ENCODE measurements at regions not wholly inside any gene's neighbourhood (a gene's known extent, or its start where the extent isn't known, plus 50 kb on each side); places are given as distances from the start of the nearest gene placed in this dataset.

GRCh38 chr10:36277459-36277858 is 635.4 kb upstream of the FZD8 start:
- Histone ChIP-seq H3K36me3 (ENCODE audit: control insufficient read depth in 1 of 2, insufficient read depth in 2 of 2, low read length in 2 of 2) (no peaks in the 10 kb centered on the region), H3K4me1 (ENCODE audit: control insufficient read depth in 1 of 2, insufficient read depth in 2 of 2, low read length in 2 of 2) (no peaks in the 10 kb centered on the region), H3K9me3 (ENCODE audit: control insufficient read depth in 1 of 2, low read length in 2 of 2) (peaks cover 12 to 22% of the 10 kb centered on the region in 2 donors), H3K27me3 (ENCODE audit: control insufficient read depth in 1 of 2, insufficient read depth in 2 of 2, low read length in 2 of 2) (no peaks in the 10 kb centered on the region), H3K9ac (ENCODE audit: low read depth in 1 of 2, low read length in 2 of 2) (no peak overlapping the region), H3K4me3 (ENCODE audit: low read depth in 1 of 2, low read length in 2 of 2) (no peak overlapping the region), H3K27ac (ENCODE audit: low read depth, low read length) (no peak overlapping the region)

GRCh38 chr10:36271627-36272340 is 629.7 kb upstream of the FZD8 start:
- Histone ChIP-seq H3K36me3 (ENCODE audit: control insufficient read depth in 1 of 2, insufficient read depth in 2 of 2, low read length in 2 of 2) (no peaks in the 10 kb centered on the region), H3K9me3 (ENCODE audit: control insufficient read depth in 1 of 2, low read length in 2 of 2) (peaks cover 15% of the 10 kb centered on the region in 2 donors), H3K27me3 (ENCODE audit: control insufficient read depth in 1 of 2, insufficient read depth in 2 of 2, low read length in 2 of 2) (no peaks in the 10 kb centered on the region), H3K27ac (ENCODE audit: low read depth, low read length) (no peak overlapping the region), H3K4me1 (ENCODE audit: control insufficient read depth in 1 of 2, insufficient read depth in 2 of 2, low read length in 2 of 2) (no peaks in the 10 kb centered on the region), H3K4me3 (ENCODE audit: low read depth in 1 of 2, low read length in 2 of 2) (no peak overlapping the region), H3K9ac (ENCODE audit: low read depth in 1 of 2, low read length in 2 of 2) (no peak overlapping the region)

- no peak overlapping the region for H3K27ac ChIP-seq (ENCODE audit: low read depth, low read length)
- no peaks in the 10 kb centered on the region for H3K4me1 ChIP-seq (ENCODE audit: control insufficient read depth in 1 of 2, insufficient read depth in 2 of 2, low read length in 2 of 2)
- no peak overlapping the region for H3K9ac ChIP-seq (ENCODE audit: low read depth in 1 of 2, low read length in 2 of 2)
- H3K27me3 ChIP-seq (ENCODE audit: control insufficient read depth in 1 of 2, insufficient read depth in 2 of 2, low read length in 2 of 2): no peaks in the 10 kb centered on the region
- H3K4me3 ChIP-seq (ENCODE audit: low read depth in 1 of 2, low read length in 2 of 2): no peak overlapping the region
- H3K36me3 ChIP-seq (ENCODE audit: control insufficient read depth in 1 of 2, insufficient read depth in 2 of 2, low read length in 2 of 2): no peaks in the 10 kb centered on the region
- H3K9me3 ChIP-seq (ENCODE audit: control insufficient read depth in 1 of 2, low read length in 2 of 2): peaks cover 8% of the 10 kb centered on the region in 2 donors
Measured at GRCh38 chr10:36269222-36269621, 627.1 kb upstream of the FZD8 start.

GRCh38 chr10:36266923-36267322 is 624.8 kb upstream of the FZD8 start:
- no peak overlapping the region for H3K27ac ChIP-seq (ENCODE audit: low read depth, low read length)
- H3K9me3 ChIP-seq (ENCODE audit: control insufficient read depth in 1 of 2, low read length in 2 of 2): peaks cover 0 to 3% of the 10 kb centered on the region in 2 donors
- H3K4me3 ChIP-seq (ENCODE audit: low read depth in 1 of 2, low read length in 2 of 2): no peak overlapping the region
- no peaks in the 10 kb centered on the region for H3K36me3 ChIP-seq (ENCODE audit: control insufficient read depth in 1 of 2, insufficient read depth in 2 of 2, low read length in 2 of 2)
- no peak overlapping the region for H3K9ac ChIP-seq (ENCODE audit: low read depth in 1 of 2, low read length in 2 of 2)
- no peaks in the 10 kb centered on the region for H3K27me3 ChIP-seq (ENCODE audit: control insufficient read depth in 1 of 2, insufficient read depth in 2 of 2, low read length in 2 of 2)
- no peaks in the 10 kb centered on the region for H3K4me1 ChIP-seq (ENCODE audit: control insufficient read depth in 1 of 2, insufficient read depth in 2 of 2, low read length in 2 of 2)

- H3K27ac ChIP-seq (ENCODE audit: low read depth, low read length): no peak overlapping the region
- no peak overlapping the region for H3K4me3 ChIP-seq (ENCODE audit: low read depth in 1 of 2, low read length in 2 of 2)
- no peaks in the 10 kb centered on the region for H3K36me3 ChIP-seq (ENCODE audit: control insufficient read depth in 1 of 2, insufficient read depth in 2 of 2, low read length in 2 of 2)
- H3K9ac ChIP-seq (ENCODE audit: low read depth in 1 of 2, low read length in 2 of 2): no peak overlapping the region
- no peaks in the 10 kb centered on the region for H3K4me1 ChIP-seq (ENCODE audit: control insufficient read depth in 1 of 2, insufficient read depth in 2 of 2, low read length in 2 of 2)
- no peaks in the 10 kb centered on the region for H3K27me3 ChIP-seq (ENCODE audit: control insufficient read depth in 1 of 2, insufficient read depth in 2 of 2, low read length in 2 of 2)
- H3K9me3 ChIP-seq (ENCODE audit: control insufficient read depth in 1 of 2, low read length in 2 of 2): peaks cover 0 to 3% of the 10 kb centered on the region in 2 donors
Measured at GRCh38 chr10:36265741-36266140, 623.6 kb upstream of the FZD8 start.

GRCh38 chr10:36263871-36264270 is 621.8 kb upstream of the FZD8 start:
- Histone ChIP-seq H3K9ac (ENCODE audit: low read depth in 1 of 2, low read length in 2 of 2) (no peak overlapping the region), H3K9me3 (ENCODE audit: control insufficient read depth in 1 of 2, low read length in 2 of 2) (peaks cover 2 to 3% of the 10 kb centered on the region in 2 donors), H3K27me3 (ENCODE audit: control insufficient read depth in 1 of 2, insufficient read depth in 2 of 2, low read length in 2 of 2) (no peaks in the 10 kb centered on the region), H3K4me3 (ENCODE audit: low read depth in 1 of 2, low read length in 2 of 2) (no peak overlapping the region), H3K36me3 (ENCODE audit: control insufficient read depth in 1 of 2, insufficient read depth in 2 of 2, low read length in 2 of 2) (no peaks in the 10 kb centered on the region), H3K27ac (ENCODE audit: low read depth, low read length) (no peak overlapping the region), H3K4me1 (ENCODE audit: control insufficient read depth in 1 of 2, insufficient read depth in 2 of 2, low read length in 2 of 2) (no peaks in the 10 kb centered on the region)

- no peak overlapping the region for H3K27ac ChIP-seq (ENCODE audit: low read depth, low read length)
- no peak overlapping the region for H3K9ac ChIP-seq (ENCODE audit: low read depth in 1 of 2, low read length in 2 of 2)
- no peak overlapping the region for H3K4me3 ChIP-seq (ENCODE audit: low read depth in 1 of 2, low read length in 2 of 2)
- H3K27me3 ChIP-seq (ENCODE audit: control insufficient read depth in 1 of 2, insufficient read depth in 2 of 2, low read length in 2 of 2): no peaks in the 10 kb centered on the region
- peaks cover 0 to 2% of the 10 kb centered on the region in 2 donors for H3K9me3 ChIP-seq (ENCODE audit: control insufficient read depth in 1 of 2, low read length in 2 of 2)
- no peaks in the 10 kb centered on the region for H3K36me3 ChIP-seq (ENCODE audit: control insufficient read depth in 1 of 2, insufficient read depth in 2 of 2, low read length in 2 of 2)
- H3K4me1 ChIP-seq (ENCODE audit: control insufficient read depth in 1 of 2, insufficient read depth in 2 of 2, low read length in 2 of 2): no peaks in the 10 kb centered on the region
Measured at GRCh38 chr10:36256948-36257356, 614.9 kb upstream of the FZD8 start.

- H3K4me3 ChIP-seq (ENCODE audit: low read depth in 1 of 2, low read length in 2 of 2): no peak overlapping the region
- H3K9ac ChIP-seq (ENCODE audit: low read depth in 1 of 2, low read length in 2 of 2): no peak overlapping the region
- H3K27ac ChIP-seq (ENCODE audit: low read depth, low read length): no peak overlapping the region
- H3K36me3 ChIP-seq (ENCODE audit: control insufficient read depth in 1 of 2, insufficient read depth in 2 of 2, low read length in 2 of 2): no peaks in the 10 kb centered on the region
- no peaks in the 10 kb centered on the region for H3K4me1 ChIP-seq (ENCODE audit: control insufficient read depth in 1 of 2, insufficient read depth in 2 of 2, low read length in 2 of 2)
- H3K9me3 ChIP-seq (ENCODE audit: control insufficient read depth in 1 of 2, low read length in 2 of 2): peaks cover 0 to 2% of the 10 kb centered on the region in 2 donors
- H3K27me3 ChIP-seq (ENCODE audit: control insufficient read depth in 1 of 2, insufficient read depth in 2 of 2, low read length in 2 of 2): no peaks in the 10 kb centered on the region
Measured at GRCh38 chr10:36256166-36256565, 614.1 kb upstream of the FZD8 start.

- H3K9ac ChIP-seq (ENCODE audit: low read depth in 1 of 2, low read length in 2 of 2): no peak overlapping the region
Measured at GRCh38 chr10:36254199-36254598, 612.1 kb upstream of the FZD8 start.

GRCh38 chr10:36253731-36254130 is 611.6 kb upstream of the FZD8 start:
- H3K27me3 ChIP-seq (ENCODE audit: control insufficient read depth in 1 of 2, insufficient read depth in 2 of 2, low read length in 2 of 2): no peaks in the 10 kb centered on the region
- H3K9ac ChIP-seq (ENCODE audit: low read depth in 1 of 2, low read length in 2 of 2): no peak overlapping the region
- H3K4me3 ChIP-seq (ENCODE audit: low read depth in 1 of 2, low read length in 2 of 2): no peak overlapping the region
- no peaks in the 10 kb centered on the region for H3K36me3 ChIP-seq (ENCODE audit: control insufficient read depth in 1 of 2, insufficient read depth in 2 of 2, low read length in 2 of 2)
- H3K9me3 ChIP-seq (ENCODE audit: control insufficient read depth in 1 of 2, low read length in 2 of 2): no peaks in the 10 kb centered on the region
- H3K27ac ChIP-seq (ENCODE audit: low read depth, low read length): no peak overlapping the region
- no peaks in the 10 kb centered on the region for H3K4me1 ChIP-seq (ENCODE audit: control insufficient read depth in 1 of 2, insufficient read depth in 2 of 2, low read length in 2 of 2)

More at GRCh38 chr10:36254199-36254598, 612.1 kb upstream of the FZD8 start:
- H3K4me1 ChIP-seq (ENCODE audit: control insufficient read depth in 1 of 2, insufficient read depth in 2 of 2, low read length in 2 of 2): no peaks in the 10 kb centered on the region
- H3K9me3 ChIP-seq (ENCODE audit: control insufficient read depth in 1 of 2, low read length in 2 of 2): no peaks in the 10 kb centered on the region
- no peaks in the 10 kb centered on the region for H3K27me3 ChIP-seq (ENCODE audit: control insufficient read depth in 1 of 2, insufficient read depth in 2 of 2, low read length in 2 of 2)
- H3K4me3 ChIP-seq (ENCODE audit: low read depth in 1 of 2, low read length in 2 of 2): no peak overlapping the region
- no peak overlapping the region for H3K27ac ChIP-seq (ENCODE audit: low read depth, low read length)
- no peaks in the 10 kb centered on the region for H3K36me3 ChIP-seq (ENCODE audit: control insufficient read depth in 1 of 2, insufficient read depth in 2 of 2, low read length in 2 of 2)
